SIG-M5 treated with dmso at 0.1 percent for 504 hours (cell line): ENCODE measurements at regions not wholly inside any gene's neighbourhood (a gene's known extent, or its start where the extent isn't known, plus 50 kb on each side); places are given as distances from the start of the nearest gene placed in this dataset.
"Not testable (repeated sequence)": the region's sequence is repeated elsewhere in the genome, so short reads cannot be mapped to it uniquely, and the experiment has no call there.

Experiments used
- DNase-seq: peaks from one replicate; lab custom pipeline; 2025; ENCODE audit not compliant: unreplicated experiment; lab: John Stamatoyannopoulos, UW

DNA sequence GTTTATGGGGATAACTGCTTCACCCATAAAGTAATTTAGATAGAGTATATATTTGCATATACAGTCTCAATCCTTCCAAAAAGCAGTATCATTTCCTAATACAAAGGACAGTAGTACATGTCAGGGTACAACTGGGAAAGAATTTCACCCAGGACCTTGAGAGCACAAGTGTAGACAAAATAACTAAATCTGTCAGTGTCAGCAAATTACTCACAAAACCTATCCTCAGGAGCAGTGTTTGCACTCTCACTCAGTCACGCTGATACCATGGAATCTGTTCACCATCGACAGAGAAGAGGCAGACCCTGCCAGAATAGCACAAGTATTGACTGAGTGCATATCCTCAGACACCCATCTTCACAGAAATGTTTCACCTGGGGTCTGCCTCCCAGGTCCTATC is 554.7 kb upstream of the PHF14 start:
- no peak for DNase-seq

DNA sequence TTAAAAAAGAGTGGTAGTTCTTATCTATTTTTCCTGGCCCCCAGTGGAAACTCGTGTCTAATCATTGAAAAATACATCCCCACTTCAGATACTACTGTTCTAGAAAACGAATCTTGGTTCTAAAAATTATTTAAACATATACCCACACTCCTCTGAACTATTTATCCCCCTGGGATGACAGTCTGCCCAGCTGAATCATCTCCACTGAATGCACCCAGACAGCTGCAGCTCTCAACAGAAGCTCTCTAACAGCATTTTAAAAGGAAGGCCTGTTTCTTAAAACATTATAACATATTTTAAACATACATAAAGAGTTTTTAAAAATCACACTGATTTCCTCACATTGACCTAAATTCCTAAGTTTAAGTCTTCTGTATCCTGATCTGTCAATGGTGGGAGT is 544.6 kb upstream of the PHF14 start:
- no peak for DNase-seq

DNA sequence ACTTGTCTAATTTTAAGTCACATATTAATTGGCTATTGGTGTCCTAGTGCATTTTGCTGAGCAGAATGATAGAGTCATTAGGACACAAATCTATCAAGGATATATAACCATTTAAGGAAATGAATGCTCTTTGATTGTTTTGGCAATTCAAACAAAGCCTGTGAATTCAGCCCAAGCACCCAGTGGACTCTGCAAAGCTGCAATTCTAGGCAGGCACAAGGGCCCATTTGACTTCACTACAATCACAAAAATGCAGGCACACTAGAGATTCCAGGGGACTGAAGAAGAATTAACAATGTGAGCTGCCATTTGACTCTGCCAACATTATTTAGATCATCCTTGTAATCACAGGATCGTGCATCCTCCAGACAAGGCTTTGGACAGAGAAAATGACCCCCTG is 544.2 kb upstream of the PHF14 start:
- no peak for DNase-seq

DNA sequence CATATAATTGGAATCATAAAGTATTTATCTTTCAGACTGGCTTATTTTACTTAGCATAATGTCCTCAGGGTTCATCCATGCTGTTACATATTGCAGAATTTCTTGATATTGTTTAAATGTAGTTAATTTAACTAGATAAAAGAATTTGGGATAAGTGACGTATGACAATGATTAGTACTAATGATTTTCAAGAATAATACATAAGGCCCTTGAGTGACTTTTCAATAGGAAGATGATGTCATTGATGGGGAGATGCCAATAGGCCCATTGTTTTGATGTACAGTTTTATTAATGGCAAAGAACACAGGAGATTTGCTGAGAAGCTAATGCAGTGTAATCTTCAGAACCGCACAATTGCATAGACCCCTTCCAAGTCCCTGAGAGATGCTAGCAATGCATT is 537.4 kb upstream of the PHF14 start:
- no peak for DNase-seq

DNA sequence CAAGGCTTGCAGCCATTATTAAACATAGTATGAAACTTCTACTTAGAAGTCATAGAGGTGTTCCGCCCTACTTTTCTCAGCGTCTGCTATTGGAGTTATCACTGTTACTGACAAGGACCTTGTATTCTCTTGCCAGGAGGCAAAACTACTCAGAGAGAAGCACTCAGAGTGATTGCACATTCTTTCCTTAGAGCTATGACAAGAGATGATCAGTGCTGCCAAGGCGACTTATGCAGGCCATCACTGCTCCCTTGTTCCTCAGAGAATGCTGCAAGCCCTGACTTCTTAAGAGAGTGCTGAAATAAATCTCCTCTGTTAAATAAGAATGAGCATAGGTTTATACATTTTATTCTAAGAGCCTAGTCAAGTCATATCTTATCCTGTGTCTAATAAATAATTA is 534.6 kb upstream of the PHF14 start:
- DNase-seq: no peak

DNA sequence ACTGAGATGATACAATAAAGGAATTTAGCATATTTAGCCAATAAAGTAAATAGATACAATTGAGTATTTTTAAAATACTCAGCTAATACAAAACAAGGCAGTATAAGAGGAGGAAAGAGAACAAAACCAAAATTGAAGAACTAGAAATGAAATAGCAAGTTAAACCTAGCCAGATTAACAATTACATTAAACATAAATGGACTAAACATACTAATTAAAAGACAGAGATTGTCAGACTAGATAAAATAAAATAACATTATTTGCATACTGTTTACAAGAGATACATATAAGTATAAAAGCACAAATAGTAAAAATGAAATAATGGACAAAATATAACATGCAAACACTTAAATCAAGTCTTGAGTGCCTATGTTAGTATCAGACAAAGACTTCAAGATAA is 517.7 kb upstream of the PHF14 start:
- DNase-seq: no peak

DNA sequence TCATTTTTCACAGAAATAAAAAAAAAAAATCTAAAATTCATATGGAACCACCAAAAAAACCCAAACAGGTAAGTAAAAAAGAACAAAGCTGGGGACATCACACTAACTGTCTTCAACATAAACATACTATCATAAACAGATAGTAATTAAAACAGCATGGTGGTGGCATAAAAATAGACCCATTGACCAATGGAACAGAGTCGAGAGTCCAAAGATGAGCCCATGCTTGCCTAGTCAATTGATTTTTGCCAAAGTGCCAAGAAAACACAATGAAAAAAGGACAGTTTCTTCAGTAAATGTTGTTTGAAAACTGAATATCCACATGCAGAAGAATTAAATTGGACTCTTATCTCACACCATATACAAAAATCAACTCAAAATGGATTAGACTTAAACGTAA is 513.2 kb upstream of the PHF14 start:
- no peak for DNase-seq

DNA sequence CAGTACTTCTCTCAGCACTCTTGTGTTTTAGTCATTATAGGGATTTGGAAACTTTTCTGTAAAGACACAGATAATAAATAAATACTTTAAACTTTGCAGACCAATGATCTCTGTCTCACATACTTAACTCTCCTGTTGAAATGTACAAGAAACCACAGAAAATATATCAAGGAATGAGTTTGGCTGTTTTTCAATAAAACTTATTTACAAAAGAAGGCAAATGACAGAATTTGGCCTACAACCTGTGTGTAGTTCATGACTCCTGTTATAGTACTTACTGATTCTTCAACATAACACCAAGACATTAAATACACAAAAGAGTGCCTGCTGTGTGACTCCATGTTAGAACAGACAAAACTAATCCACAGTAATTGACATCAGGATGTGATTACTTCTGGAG is 510.0 kb upstream of the PHF14 start:
- DNase-seq: no peak

DNA sequence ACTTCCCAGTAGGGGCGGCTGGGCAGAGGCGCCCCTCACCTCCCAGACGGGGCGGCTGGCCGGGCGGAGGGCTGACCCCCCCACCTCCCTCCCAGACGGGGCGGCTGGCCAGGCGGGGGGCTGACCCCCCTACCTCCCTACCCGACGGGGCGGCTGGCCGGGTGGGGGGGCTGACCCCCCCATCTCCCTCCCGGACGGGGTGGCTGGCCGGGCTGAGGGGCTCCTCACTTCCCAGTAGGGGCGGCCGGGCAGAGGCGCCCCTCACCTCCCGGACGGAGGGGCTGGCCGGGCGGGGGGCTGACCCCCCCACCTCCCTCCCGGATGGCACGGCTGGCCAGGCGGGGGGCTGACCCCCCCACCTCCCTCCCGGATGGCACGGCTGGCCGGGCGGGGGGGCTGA is 508.1 kb upstream of the PHF14 start:
- DNase-seq: not testable (repeated sequence)

DNA sequence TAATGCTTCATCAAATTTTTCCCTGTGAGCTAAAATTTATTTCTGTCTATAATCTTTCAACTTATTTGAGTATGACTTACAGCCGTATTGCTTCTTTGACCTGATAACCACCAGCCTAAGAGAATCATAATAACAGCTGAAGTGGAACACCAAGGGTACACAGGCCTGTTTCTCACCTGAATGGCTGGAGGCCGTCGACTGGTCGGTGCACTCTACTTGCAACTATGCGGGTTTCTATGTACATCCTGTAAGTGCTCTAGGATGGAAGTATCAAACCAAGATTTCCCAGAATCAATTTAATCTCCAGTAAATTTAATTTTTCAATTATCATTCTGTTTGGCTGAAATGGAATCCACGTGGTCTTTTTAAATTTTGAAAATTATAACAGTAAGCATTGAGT is 504.8 kb upstream of the PHF14 start:
- no peak for DNase-seq

DNA sequence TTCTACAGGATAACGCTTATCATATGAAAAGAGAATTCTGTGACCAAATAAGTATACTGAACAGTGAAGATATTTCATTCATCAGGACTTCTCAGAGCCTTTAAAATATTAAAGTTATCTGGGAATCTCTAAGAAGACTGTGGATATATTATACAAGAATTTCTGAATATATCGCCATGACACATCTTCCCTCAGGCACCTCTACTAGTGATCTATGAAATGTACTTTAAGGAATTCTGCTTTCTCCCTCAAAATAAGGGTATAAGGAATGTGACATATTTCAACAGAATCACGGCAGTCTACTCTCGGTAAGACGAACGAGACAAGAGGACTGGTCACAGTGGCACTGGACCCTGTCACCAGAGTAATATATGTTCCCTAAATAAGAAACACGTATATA is 504.2 kb upstream of the PHF14 start:
- DNase-seq: no peak

DNA sequence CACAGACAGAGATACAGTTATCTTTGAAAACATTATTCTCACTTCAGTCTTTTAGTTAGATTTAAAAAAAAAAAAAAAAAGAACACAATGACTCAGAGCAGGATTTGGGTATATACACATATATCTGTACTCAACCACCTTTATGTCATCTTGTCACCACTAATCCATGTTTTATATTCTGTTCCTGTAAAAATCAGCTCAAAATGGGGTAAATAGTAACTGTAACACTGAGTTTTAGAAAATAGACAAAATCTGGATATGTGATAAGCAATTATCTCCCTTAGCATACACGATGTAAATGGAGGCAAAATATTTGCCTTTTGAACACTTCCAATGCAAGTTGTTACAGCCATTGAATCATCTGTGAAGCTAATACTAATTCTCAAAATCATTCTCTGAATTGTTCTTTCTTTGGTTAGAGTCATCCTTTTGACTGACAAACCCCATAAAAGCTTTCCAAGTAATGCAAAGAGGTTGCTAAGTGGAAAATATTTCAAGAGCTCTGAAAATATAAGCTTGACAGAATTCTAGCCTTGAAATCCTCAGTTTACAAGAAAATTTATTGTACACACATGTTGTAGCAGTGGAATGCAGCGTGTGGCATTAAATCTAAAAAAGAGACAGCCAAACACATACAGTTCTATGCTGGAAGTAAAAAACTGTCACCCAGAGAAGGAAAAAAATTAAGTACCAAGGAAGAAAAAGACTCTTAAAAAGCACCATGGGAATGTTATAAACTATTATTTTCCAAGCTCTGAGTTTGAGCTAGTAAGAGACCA is 502.2 kb upstream of the PHF14 start:
- no peak for DNase-seq

DNA sequence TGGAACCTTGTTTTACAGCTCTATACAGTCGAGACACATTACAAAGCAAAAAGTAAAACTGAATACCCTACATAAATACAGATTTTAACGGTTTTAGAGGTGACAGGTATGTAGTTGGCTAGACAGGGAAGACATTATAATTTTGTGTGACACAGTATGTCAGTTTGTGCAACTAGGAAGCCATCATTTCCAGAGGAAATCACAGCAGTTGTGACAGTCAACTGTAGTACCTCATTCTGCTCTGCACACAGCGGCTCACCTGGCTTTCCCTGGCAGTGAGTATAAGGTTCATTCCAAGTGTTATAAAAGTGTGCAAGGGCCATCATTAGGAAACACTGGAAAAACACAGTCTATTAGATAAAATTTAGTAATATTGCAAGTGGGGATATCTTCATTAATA is 501.6 kb upstream of the PHF14 start:
- DNase-seq: no peak

DNA sequence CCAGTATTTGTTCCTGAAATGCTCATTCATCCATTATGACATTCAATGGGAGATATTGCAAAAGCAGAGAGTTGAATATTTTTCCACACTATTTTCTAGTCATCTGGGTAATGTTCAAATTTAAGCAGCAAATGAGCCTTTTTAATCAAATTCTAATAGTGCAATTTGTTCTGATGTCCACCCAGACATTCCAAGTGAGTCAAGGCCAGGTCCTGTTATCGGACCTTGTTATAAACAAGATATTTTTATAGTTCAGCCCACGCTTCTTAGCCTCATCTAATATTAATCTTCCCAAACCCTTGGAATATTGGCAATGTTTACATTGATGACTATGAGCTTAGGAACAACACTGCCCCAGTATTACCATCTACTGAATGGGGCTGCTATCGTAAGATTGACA is 500.1 kb upstream of the PHF14 start:
- no peak for DNase-seq

DNA sequence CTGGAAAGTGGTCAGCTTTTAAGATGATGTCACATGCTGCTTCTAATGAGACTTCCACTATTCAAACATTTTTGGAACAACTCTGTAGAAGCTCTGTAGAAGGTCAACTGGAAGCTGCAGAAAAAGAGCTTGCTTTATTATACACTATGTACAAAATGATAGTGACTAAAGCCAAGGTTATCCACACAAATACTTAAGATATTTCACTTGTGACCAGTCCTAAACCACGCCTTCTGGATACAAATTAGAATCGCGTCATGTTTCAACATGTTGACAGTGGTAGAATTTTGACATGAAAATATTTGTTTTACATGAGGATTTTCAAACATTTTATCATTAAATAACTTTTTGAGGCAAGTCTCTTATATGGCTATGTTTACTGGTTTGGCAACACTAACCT is 499.6 kb upstream of the PHF14 start:
- DNase-seq: no peak

DNA sequence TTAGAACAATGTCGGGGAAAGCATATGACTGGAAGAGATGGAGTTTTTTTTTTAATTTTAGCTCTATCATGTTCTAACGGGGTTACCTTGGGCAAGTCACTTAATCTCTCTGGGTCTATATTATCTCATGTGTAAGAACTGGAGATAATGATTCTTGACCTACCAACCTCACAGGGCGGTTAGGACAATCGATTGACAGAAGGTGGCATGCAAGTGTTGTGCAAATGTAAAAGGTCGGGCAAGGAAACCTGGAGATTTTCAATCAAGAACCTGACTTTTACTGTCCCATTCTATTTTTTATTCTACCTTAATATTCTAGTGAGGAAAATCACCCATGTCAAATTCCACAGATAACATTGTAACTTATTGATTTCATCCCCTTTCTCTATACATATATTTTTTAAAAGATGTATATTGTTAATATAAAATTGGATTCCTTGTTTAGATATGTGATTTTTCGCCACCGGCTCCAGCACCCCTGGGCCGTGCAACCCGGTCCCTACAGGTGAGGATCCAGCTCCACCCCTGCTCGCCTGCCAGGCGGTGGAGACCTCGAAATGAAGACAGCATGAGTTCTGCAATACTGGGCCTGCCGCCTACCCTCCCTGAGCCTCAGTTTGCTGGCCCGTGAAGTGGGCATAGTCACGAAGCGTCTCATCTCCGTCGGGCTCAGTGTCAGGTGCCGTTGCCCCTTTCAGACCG is 497.6 kb upstream of the PHF14 start:
- DNase-seq: no peak

DNA sequence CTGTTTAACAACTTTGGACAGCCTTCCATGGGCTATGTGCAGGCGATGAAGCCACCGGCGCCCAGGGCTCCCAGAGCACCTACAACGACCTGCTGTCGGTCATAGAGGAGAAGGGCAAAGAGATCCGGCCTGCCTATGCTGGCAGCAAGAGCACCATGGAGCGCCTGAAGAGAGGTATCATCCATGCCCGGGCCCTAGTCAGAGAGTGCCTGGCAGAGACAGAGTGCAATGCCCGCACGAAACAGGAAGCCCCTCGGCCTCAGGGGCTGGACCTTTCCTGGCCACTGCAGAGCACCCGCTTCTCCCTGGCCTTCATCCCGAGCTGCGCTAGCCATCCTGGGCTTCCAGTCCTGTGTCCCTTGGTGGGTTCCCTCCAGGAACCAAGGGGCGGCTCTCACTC is 497.0 kb upstream of the PHF14 start:
- DNase-seq: no peak

DNA sequence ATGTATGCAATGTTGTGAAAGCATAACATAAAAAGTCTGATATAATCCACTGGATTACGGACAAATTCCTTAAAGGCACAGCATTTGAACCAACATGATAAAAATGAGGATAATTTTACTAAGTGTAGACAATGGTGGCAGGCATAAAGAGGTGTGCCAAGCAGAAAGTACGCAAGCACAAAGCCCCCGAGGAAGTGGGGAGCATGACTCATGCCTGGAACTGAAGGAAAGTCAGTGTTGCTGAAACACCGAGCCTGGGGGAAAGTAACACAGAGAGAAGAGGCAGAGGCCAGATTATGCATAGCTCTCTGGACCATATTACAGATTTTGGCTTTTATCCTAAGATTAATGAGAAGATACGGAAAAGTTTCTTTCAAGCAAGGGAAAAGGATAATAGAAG is 490.0 kb upstream of the PHF14 start:
- DNase-seq: no peak

DNA sequence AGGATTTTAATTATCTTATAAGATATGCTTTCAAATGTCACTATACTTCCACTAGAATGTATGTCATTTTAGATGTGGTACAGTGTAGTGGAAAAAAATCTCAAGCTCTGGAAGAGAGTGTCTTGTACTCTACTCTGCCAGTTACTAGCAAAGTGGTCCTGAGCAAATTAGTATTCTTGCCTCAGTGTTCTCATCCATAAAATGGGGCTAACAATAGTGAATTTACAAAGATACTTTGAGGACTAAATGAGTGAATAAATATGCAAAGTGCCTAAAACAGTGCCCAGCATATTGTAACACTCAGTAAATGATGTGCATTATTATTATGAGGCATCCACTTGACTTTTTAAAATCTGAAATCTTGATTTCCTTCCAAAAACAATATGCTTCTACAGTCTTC is 488.9 kb upstream of the PHF14 start:
- no peak for DNase-seq

DNA sequence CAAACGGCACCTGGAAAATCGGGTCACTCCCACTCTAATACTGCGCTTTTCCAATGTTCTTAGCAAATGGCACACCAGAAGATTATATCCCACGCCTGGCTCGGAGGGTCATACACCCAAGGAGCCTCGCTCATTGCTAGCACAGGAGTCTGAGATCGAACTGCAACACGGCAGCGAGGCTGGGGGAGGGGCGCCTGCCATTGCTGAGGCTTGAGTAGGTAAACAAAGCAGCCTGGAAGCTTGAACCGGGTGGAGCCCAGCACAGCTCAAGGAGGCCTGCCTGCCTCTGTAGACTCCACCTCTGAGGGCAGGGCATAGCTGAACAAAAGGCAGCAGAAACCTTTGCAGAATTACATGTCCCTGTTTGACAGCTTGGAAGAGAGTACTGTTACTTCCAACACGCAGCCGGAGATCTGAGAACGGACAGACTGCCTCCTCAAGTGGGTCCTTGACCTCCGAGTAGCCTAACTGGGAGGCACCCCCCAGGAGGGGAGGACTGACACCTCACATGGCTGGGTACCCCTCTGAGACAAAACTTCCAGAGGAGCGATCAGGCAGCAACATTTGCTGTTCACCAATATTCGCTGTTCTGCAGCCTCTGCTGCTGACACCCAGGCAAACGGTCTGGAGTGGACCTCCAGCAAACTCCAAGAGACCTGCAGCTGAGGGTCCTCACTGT is 472.3 kb upstream of the PHF14 start:
- DNase-seq: not testable (repeated sequence)

DNA sequence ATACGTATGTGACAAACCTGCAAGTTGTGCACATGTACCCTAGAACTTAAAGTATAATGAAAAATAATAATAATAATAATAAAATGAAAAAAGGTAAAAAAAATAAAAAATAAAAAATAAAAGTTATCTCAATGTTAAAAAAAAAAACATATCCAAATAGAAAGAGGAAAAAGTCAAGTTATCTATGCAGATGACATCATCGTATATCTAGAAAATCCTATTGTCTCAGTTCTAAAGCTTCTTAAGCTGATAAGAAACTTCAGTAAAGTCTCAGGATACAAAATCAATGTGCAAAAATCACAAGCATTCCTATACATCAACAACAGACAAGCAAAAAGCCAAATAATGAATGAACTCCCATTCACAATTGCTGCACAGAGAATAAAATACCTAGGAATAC is 466.6 kb upstream of the PHF14 start:
- no peak for DNase-seq

DNA sequence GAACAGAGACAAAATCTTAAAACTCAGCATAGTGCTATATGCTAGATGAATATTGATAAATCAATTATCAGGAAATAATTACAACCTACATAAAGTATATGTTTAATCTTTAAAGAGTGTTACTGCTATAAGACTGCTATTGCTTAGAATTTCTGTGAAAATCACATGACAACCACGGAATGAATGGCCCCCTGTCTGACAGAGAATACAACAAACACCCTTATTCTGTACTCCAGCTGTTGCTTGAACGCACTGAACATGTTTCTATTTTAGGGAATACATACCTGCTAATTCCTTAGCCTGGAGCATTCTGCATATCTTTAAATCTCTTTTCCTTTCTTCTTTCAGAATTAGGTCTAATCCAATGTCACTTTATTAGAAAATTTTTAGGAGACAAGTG is 452.4 kb upstream of the PHF14 start:
- DNase-seq: no peak
